GM23338 (cell line): ENCODE measurements at regions not wholly inside any gene's neighbourhood (a gene's known extent, or its start where the extent isn't known, plus 50 kb on each side); places are given as distances from the start of the nearest gene placed in this dataset.

Source experiments
- EZH2 ChIP-seq: fragments of 200-600 bp; sonication (generic); IDR thresholded peaks from one replicate; pipeline ENCODE4 v1.8.0; 2017; ENCODE audit warnings: antibody characterized with exemption, mild to moderate bottlenecking, low read depth; ENCODE audit not compliant: unreplicated experiment
- POLR2AphosphoS5 ChIP-seq: IDR thresholded peaks from 2 replicates; pipeline ENCODE4 v1.6.1; 2016; ENCODE audit warnings: antibody characterized with exemption, low read depth
- ZNF114 ChIP-seq: fragments of 250-450 bp; sonication (Bioruptor Pico); IDR thresholded peaks from 2 replicates; pipeline ENCODE4 v1.5.0; 2020; ENCODE audit warnings: mild to moderate bottlenecking, moderate library complexity
- TF ChIP-seq, protein P1 (sequence below), 2 experiments: fragments of 200-600 bp in 1 of 2; sonication (generic) in 1 of 2; conservative IDR thresholded peaks; 2 replicates each; pipeline versions ENCODE4 v1.5.1 to v1.6.1; 2016 to 2017; ENCODE audit warnings: antibody characterized with exemption in 2 of 2, low read depth in 2 of 2, mild to moderate bottlenecking in 2 of 2, moderate library complexity in 1 of 2
- TF ChIP-seq, protein P2 (sequence below): IDR thresholded peaks from one replicate; pipeline ENCODE4 v1.6.1; 2018; ENCODE audit warnings: antibody characterized with exemption; ENCODE audit not compliant: unreplicated experiment

DNA sequence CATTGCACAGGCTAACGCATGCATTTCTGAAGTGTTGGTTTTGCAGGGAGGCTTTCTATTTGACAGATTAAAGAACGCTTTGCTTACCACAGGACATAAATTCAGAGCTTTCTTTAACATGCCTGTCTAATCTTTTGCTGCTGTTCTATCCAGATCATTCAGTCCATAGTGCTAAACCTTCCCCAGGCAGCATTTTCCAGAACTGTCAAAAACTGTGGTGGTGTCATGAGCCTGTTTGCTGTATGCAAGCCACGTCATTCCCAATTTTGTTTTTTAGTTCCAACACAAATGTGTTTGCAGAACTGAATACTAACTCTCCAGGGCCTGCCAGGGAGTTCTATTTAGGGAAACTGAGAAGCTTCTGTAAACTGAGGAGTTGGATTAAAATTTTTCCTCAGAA, 390.5 kb upstream of the LYPLAL1 start:
- TF ChIP-seq, protein P1, sequence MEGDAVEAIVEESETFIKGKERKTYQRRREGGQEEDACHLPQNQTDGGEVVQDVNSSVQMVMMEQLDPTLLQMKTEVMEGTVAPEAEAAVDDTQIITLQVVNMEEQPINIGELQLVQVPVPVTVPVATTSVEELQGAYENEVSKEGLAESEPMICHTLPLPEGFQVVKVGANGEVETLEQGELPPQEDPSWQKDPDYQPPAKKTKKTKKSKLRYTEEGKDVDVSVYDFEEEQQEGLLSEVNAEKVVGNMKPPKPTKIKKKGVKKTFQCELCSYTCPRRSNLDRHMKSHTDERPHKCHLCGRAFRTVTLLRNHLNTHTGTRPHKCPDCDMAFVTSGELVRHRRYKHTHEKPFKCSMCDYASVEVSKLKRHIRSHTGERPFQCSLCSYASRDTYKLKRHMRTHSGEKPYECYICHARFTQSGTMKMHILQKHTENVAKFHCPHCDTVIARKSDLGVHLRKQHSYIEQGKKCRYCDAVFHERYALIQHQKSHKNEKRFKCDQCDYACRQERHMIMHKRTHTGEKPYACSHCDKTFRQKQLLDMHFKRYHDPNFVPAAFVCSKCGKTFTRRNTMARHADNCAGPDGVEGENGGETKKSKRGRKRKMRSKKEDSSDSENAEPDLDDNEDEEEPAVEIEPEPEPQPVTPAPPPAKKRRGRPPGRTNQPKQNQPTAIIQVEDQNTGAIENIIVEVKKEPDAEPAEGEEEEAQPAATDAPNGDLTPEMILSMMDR (conservative IDR thresholded peaks at IDR 0.05; ENCODE audit: low read depth in 2 of 2), result no peak
- TF ChIP-seq, protein P2, sequence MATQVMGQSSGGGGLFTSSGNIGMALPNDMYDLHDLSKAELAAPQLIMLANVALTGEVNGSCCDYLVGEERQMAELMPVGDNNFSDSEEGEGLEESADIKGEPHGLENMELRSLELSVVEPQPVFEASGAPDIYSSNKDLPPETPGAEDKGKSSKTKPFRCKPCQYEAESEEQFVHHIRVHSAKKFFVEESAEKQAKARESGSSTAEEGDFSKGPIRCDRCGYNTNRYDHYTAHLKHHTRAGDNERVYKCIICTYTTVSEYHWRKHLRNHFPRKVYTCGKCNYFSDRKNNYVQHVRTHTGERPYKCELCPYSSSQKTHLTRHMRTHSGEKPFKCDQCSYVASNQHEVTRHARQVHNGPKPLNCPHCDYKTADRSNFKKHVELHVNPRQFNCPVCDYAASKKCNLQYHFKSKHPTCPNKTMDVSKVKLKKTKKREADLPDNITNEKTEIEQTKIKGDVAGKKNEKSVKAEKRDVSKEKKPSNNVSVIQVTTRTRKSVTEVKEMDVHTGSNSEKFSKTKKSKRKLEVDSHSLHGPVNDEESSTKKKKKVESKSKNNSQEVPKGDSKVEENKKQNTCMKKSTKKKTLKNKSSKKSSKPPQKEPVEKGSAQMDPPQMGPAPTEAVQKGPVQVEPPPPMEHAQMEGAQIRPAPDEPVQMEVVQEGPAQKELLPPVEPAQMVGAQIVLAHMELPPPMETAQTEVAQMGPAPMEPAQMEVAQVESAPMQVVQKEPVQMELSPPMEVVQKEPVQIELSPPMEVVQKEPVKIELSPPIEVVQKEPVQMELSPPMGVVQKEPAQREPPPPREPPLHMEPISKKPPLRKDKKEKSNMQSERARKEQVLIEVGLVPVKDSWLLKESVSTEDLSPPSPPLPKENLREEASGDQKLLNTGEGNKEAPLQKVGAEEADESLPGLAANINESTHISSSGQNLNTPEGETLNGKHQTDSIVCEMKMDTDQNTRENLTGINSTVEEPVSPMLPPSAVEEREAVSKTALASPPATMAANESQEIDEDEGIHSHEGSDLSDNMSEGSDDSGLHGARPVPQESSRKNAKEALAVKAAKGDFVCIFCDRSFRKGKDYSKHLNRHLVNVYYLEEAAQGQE, result no peak
- TF ChIP-seq POLR2AphosphoS5 (no peak), EZH2 (no peak), ZNF114 (CRISPR knock-in tag) (no peak)
